ENCODE measurements at regions not wholly inside any gene's neighbourhood (a gene's known extent, or its start where the extent isn't known, plus 50 kb on each side); places are given as distances from the start of the nearest gene placed in this dataset.

- TF ChIP-seq POLR2A (IDR thresholded peaks at IDR 0.05): no peak
- TF ChIP-seq CTCF (IDR thresholded peaks at IDR 0.05): no peak
- no peak for TF ChIP-seq EP300 (IDR thresholded peaks at IDR 0.05)
Observed at GRCh38 chr2:67522148-67522547, 125.0 kb downstream of the ETAA1 start.

Data from sigmoid colon (tissue), 4 donors.